ENCODE measurements at regions not wholly inside any gene's neighbourhood (a gene's known extent, or its start where the extent isn't known, plus 50 kb on each side); places are given as distances from the start of the nearest gene placed in this dataset.

- peak; percentile 67; the same call in 2 of the 3 replicates for ATAC-seq
- no peak for TF ChIP-seq PATZ1 (CRISPR knock-in tag; IDR thresholded peaks at IDR 0.05; ENCODE audit: borderline replicate concordance)
- TF ChIP-seq OSR1 (CRISPR knock-in tag; IDR thresholded peaks at IDR 0.05) = no peak
- TF ChIP-seq ZFP30 (CRISPR knock-in tag; IDR thresholded peaks at IDR 0.05) = no peak
- TF ChIP-seq ZNF565 (CRISPR knock-in tag; conservative IDR thresholded peaks at IDR 0.05; ENCODE audit: low read depth) = no peak
- TF ChIP-seq PPARA (CRISPR knock-in tag; IDR thresholded peaks at IDR 0.05; ENCODE audit: borderline replicate concordance) = no peak
- no peak for TF ChIP-seq TCF4 (CRISPR knock-in tag; IDR thresholded peaks at IDR 0.05; ENCODE audit: borderline replicate concordance)
- TF ChIP-seq POU6F1 (CRISPR knock-in tag; IDR thresholded peaks at IDR 0.05; ENCODE audit: borderline replicate concordance, low read depth) = no peak
- no peak for TF ChIP-seq TSHZ2 (CRISPR knock-in tag; IDR thresholded peaks at IDR 0.05)
- no peak for TF ChIP-seq GLIS3 (CRISPR knock-in tag; IDR thresholded peaks at IDR 0.05)
- TF ChIP-seq CREB5 (CRISPR knock-in tag; IDR thresholded peaks at IDR 0.05; ENCODE audit: low read depth) = no peak
- no peak for TF ChIP-seq CSDC2 (CRISPR knock-in tag; IDR thresholded peaks at IDR 0.05)
- no peak for TF ChIP-seq BACH2 (CRISPR knock-in tag; IDR thresholded peaks at IDR 0.05; ENCODE audit: borderline replicate concordance)
- TF ChIP-seq ZNF8 (CRISPR knock-in tag; IDR thresholded peaks at IDR 0.05) = no peak
- TF ChIP-seq ISL1 (CRISPR knock-in tag; IDR thresholded peaks at IDR 0.05) = no peak
- no peak for TF ChIP-seq CSRNP3 (CRISPR knock-in tag; IDR thresholded peaks at IDR 0.05)
- no peak for TF ChIP-seq TOX (CRISPR knock-in tag; IDR thresholded peaks at IDR 0.05; ENCODE audit: borderline replicate concordance)
- TF ChIP-seq RARB (CRISPR knock-in tag; IDR thresholded peaks at IDR 0.05) = no peak
Measured at GRCh38 chr2:160956243-160956802, 203.9 kb upstream of the TANK start.

GRCh38 chr2:160963957-160964356 is 196.3 kb upstream of the TANK start:
- no peak for ATAC-seq
- TF ChIP-seq ZNF70 (CRISPR knock-in tag; IDR thresholded peaks at IDR 0.05) (no peak), ZC3H10 (CRISPR knock-in tag; IDR thresholded peaks at IDR 0.05) (no peak), SNAI2 (CRISPR knock-in tag; IDR thresholded peaks at IDR 0.05) (no peak), ZFP3 (CRISPR knock-in tag; IDR thresholded peaks at IDR 0.05) (no peak), BACH2 (CRISPR knock-in tag; IDR thresholded peaks at IDR 0.05; ENCODE audit: borderline replicate concordance) (no peak), CREB5 (CRISPR knock-in tag; IDR thresholded peaks at IDR 0.05; ENCODE audit: low read depth) (no peak), POU6F1 (CRISPR knock-in tag; IDR thresholded peaks at IDR 0.05; ENCODE audit: borderline replicate concordance, low read depth) (no peak), TOX (CRISPR knock-in tag; IDR thresholded peaks at IDR 0.05; ENCODE audit: borderline replicate concordance) (no peak), ARNTL (CRISPR knock-in tag; IDR thresholded peaks at IDR 0.05; ENCODE audit: borderline replicate concordance, low read depth) (no peak), ZFP30 (CRISPR knock-in tag; IDR thresholded peaks at IDR 0.05) (no peak), PATZ1 (CRISPR knock-in tag; IDR thresholded peaks at IDR 0.05; ENCODE audit: borderline replicate concordance) (no peak), CSDC2 (CRISPR knock-in tag; IDR thresholded peaks at IDR 0.05) (no peak), ISL1 (CRISPR knock-in tag; IDR thresholded peaks at IDR 0.05) (no peak), ESRRG (CRISPR knock-in tag; IDR thresholded peaks at IDR 0.05) (no peak), ZNF565 (CRISPR knock-in tag; conservative IDR thresholded peaks at IDR 0.05; ENCODE audit: low read depth) (no peak), PPARA (CRISPR knock-in tag; IDR thresholded peaks at IDR 0.05; ENCODE audit: borderline replicate concordance) (no peak), TCF4 (CRISPR knock-in tag; IDR thresholded peaks at IDR 0.05; ENCODE audit: borderline replicate concordance) (no peak)

Data from SK-N-SH treated with all-trans-retinoic acid at 6 μM for 48 hours (cell line).